GM18907 (cell line): ENCODE measurements at regions not wholly inside any gene's neighbourhood (a gene's known extent, or its start where the extent isn't known, plus 50 kb on each side); places are given as distances from the start of the nearest gene placed in this dataset.

Experiments
- ATAC-seq: cut with Tn5 transposase; IDR thresholded peaks from one replicate; pipeline ENCODE4 v1.9.1; 2021; ENCODE audit warnings: mild to moderate bottlenecking, moderate library complexity; ENCODE audit not compliant: unreplicated experiment

DNA sequence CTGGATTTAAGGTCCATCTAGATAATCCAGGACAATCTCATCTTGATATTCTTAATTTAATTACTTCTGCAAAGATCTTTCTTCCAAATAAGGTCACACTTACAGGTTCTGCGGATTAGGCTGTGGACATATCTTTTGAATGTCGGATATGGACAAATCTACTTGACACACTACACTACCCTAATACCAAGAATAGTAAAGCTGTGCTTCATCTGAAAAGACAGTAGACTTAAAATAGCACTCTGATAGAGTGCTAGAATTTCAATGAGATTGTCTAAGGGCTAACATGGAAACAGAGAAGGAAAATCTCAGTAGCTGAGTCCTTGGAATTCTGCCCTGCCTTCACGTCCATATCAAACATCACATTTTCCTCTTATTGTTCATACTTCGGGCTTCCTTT lies 1238.0 kb downstream of the EPHA7 start:
- ATAC-seq: no peak

- ATAC-seq: no peak
These were observed 1239.3 kb downstream of the EPHA7 start for GRCh38 chr6:92180090-92180489.

GRCh38 chr6:92176666-92177065 lies 1242.7 kb downstream of the EPHA7 start:
- ATAC-seq: no peak

- ATAC-seq: no peak
These were observed 1244.8 kb downstream of the EPHA7 start for GRCh38 chr6:92174398-92175073.

DNA sequence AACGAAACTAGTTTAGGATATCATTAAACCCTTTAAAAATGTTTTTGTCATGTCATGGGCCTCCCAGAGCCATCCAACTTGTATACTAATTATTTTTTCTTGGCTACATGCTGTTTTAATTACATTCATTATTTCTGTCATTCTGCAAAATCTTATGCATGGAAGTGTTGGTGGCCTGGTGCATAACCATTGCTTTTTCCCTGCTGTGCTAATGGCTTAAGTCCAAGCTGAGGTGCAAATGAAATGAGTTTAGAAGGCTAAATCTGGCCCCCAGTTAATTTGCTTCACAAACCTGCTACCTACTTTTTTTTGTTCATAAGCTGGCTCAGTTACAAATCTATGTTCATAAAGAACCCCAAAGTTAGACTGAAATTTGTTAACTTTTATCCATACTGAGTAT lies 1249.9 kb downstream of the EPHA7 start:
- ATAC-seq: no peak

- no peak for ATAC-seq
These were observed 1252.7 kb downstream of the EPHA7 start for GRCh38 chr6:92166666-92167065.

DNA sequence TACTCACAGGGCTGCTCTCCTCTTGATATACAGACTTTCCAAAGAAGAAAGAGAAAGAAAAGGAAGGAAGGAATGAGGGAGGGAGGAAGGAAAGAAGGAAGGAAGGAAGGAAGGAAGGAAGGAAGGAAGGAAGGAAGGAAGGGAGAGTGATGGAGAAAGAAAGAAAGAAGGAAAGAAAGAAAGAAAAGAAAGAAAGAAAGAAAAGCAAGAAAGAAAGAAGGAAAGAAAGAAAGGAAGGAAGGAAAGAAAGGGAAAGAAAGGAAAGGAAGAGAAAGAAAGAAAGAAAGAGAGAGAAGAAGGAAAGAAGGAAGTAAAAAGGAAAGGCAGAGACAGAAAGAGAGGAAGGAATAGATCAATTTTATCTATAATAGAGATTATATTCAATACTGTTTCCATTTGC lies 1257.4 kb downstream of the EPHA7 start:
- ATAC-seq: no peak

DNA sequence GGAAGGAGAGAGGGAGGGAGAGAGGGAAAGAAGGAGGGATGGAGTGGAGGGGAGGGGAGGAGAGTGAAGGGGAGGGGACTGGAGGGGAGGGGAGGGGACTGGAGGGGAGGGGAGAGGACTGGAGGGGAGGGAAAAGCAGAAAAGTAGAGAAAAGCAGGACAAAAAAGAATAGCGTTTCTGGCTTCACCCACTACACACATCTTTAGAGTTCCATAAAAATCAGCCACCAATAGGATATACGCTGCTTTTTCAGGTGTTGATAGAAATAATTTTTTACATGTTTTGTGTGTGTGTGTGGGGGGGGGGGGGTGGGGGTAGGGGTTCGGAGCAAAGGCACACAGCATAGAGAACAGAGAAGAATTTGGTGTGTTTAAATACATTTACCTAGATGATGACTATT lies 1259.1 kb downstream of the EPHA7 start:
- no peak for ATAC-seq

GRCh38 chr6:92159046-92159445 lies 1260.3 kb downstream of the EPHA7 start:
- no peak for ATAC-seq

- ATAC-seq: no peak
These were observed 1268.8 kb downstream of the EPHA7 start for GRCh38 chr6:92150553-92150952.

DNA sequence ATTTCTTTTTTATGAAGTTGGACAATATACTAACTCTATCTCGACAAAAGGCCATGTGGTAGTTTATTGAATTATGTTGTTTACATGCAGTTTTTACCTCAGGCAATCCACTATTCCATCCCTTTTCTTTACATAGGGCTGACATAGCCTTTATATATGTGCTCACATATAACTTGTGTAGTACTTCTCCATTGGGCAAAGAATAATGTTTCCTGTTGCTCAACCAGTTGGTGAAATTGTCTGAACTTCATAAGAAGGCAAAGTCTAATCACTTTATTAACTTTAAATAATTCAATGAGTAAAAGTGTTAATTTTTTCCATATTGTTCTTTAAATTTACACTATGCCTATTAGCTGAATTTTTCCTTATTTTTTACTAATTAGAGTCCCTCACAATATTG lies 1272.1 kb downstream of the EPHA7 start:
- ATAC-seq: no peak

- ATAC-seq: no peak
These were observed 1279.8 kb downstream of the EPHA7 start for GRCh38 chr6:92139601-92140000.

- ATAC-seq: no peak
These were observed 1286.4 kb downstream of the EPHA7 start for GRCh38 chr6:92132957-92133356.

DNA sequence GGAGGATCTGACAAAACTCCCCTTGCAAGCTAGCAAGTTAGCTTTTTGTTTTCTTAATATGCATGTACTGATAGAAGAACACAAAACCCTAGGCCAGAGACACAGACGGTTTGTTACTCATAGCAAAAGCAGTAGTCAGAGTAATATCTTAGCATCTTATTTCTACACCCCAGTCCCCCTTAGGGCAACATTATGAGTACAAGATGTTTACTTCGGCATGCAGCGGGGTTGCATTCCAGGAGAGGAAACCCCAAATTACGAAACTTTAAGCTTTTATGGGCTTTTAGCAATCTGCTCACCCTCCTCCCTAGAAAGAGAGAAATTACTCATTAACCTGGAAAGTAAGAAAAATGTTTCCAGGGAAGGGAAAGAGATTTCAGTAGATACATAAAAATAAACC lies 1286.9 kb downstream of the EPHA7 start:
- no peak for ATAC-seq

DNA sequence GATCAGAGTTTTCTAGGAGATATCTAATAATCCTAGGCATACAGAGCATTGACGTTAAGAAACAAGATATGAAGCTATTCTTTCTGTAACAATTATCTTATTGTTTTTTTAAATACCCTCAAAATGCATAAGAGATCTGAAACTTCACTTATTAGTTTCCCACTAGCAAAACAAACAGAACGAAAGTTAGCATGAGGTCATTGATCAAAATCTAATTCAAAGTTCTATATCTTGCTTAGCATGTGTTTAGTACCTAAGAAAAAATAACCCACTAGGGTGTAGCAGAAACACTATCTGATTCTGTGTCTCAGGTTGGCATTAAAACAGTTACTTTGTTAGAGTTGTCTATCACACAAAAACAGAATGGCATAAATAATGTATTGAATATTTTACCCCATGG lies 1288.4 kb downstream of the EPHA7 start:
- no peak for ATAC-seq

- no peak for ATAC-seq
These were observed 1292.4 kb downstream of the EPHA7 start for GRCh38 chr6:92126983-92127382.

DNA sequence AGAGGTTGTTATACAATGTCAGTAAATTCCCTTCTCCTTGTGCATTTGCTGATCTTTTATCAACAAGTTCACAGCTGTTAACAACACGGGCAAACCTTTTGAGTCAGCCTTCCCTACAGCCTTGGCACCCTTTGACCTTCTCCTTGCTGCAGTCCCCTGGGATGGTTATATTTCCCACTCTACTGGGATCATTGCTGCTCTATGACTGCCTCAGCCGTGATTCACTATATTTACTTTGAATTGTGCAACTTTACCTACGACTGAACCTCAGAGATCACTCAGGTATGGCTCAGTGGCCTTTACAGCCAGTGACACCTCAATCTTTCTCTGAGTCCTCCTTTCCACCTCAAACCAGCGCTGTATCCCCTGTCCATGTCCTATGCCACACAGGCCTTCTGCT lies 1293.3 kb downstream of the EPHA7 start:
- ATAC-seq: no peak

DNA sequence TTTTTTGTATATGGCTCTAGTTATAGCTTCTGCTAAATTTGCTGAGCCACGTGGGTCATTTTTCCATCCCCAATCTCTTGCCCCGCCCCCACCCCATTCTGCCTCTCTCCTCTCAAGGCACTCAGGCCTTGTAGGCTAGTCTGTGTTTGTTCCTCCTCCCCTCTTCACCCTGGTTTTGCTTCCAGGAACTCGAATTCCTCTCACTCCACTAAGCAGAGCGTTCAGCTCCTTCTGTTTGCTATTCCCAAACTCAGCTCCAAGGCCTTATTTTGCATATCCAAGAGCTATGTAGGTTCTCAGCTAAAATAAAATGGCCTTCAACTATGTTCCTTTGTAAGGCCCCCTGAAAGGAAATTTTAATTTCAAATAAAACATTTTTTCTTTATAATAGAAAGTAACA lies 1293.7 kb downstream of the EPHA7 start:
- no peak for ATAC-seq

- no peak for ATAC-seq
These were observed 1295.1 kb downstream of the EPHA7 start for GRCh38 chr6:92124200-92124651.

- ATAC-seq: no peak
These were observed 1296.6 kb downstream of the EPHA7 start for GRCh38 chr6:92122746-92123145.

DNA sequence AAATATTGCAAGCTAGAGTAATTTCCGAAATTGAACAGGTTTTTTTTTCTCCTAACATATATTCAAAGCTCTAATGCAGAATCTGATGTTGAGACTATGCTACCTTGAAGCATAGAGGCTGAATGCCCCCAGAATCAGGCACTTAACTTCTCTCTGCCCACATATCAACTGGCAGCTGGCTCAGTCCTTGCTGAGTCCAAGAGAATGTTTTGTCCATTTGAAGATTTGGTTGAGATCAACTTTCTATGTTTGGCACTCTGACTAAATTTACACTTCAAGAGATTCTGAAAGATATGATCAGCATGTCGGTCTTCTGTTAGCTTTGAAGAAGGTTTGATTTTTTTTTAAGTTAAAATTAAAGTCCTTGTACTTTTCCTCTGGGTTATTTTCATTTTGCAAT lies 1298.1 kb downstream of the EPHA7 start:
- ATAC-seq: no peak

GRCh38 chr6:92117800-92118199 lies 1301.6 kb downstream of the EPHA7 start:
- ATAC-seq: no peak

GRCh38 chr6:92114797-92115196 lies 1304.6 kb downstream of the EPHA7 start:
- ATAC-seq: no peak
